ENCODE measurements at regions not wholly inside any gene's neighbourhood (a gene's known extent, or its start where the extent isn't known, plus 50 kb on each side); places are given as distances from the start of the nearest gene placed in this dataset.

GRCh38 chr16:87176735-87177134 is 140.5 kb downstream of the C16orf95 start:
- DNase-seq (ENCODE audit: low read depth) = no peak

- no peak for DNase-seq (ENCODE audit: low read depth)
Measured at GRCh38 chr16:87177673-87178072, 139.5 kb downstream of the C16orf95 start.

- peak; percentile 29 for DNase-seq (ENCODE audit: low read depth)
Measured at GRCh38 chr16:87178177-87178863, 138.9 kb downstream of the C16orf95 start.

GRCh38 chr16:87178977-87179376 is 138.2 kb downstream of the C16orf95 start:
- DNase-seq (ENCODE audit: low read depth) = no peak

- no peak for DNase-seq (ENCODE audit: low read depth)
Measured at GRCh38 chr16:87180069-87180468, 137.1 kb downstream of the C16orf95 start.

- DNase-seq (ENCODE audit: low read depth) = no peak
Measured at GRCh38 chr16:87182759-87183158, 134.4 kb downstream of the C16orf95 start.

- DNase-seq (ENCODE audit: low read depth) = no peak
Measured at GRCh38 chr16:87183647-87184046, 133.5 kb downstream of the C16orf95 start.

- DNase-seq (ENCODE audit: low read depth) = no peak
Measured at GRCh38 chr16:87185308-87185707, 131.9 kb downstream of the C16orf95 start.

- DNase-seq (ENCODE audit: low read depth) = no peak
Measured at GRCh38 chr16:87185983-87186382, 131.2 kb downstream of the C16orf95 start.

- no peak for DNase-seq (ENCODE audit: low read depth)
Measured at GRCh38 chr16:87186446-87186845, 130.7 kb downstream of the C16orf95 start.

GRCh38 chr16:87186876-87187533 is 130.2 kb downstream of the C16orf95 start:
- no peak for DNase-seq (ENCODE audit: low read depth)

GRCh38 chr16:87188104-87188503 is 129.1 kb downstream of the C16orf95 start:
- DNase-seq (ENCODE audit: low read depth) = no peak

- no peak for DNase-seq (ENCODE audit: low read depth)
Measured at GRCh38 chr16:87189426-87189825, 127.8 kb downstream of the C16orf95 start.

- no peak for DNase-seq (ENCODE audit: low read depth)
Measured at GRCh38 chr16:87190288-87191230, 126.6 kb downstream of the C16orf95 start.

- DNase-seq (ENCODE audit: low read depth) = no peak
Measured at GRCh38 chr16:87192452-87193073, 124.6 kb downstream of the C16orf95 start.

- DNase-seq (ENCODE audit: low read depth) = no peak
Measured at GRCh38 chr16:87194172-87194571, 123.0 kb downstream of the C16orf95 start.

GRCh38 chr16:87195161-87195560 is 122.0 kb downstream of the C16orf95 start:
- no peak for DNase-seq (ENCODE audit: low read depth)

- no peak for DNase-seq (ENCODE audit: low read depth)
Measured at GRCh38 chr16:87196231-87196630, 121.0 kb downstream of the C16orf95 start.

GRCh38 chr16:87196661-87197060 is 120.5 kb downstream of the C16orf95 start:
- DNase-seq (ENCODE audit: low read depth) = no peak

GRCh38 chr16:87198328-87198832 is 118.8 kb downstream of the C16orf95 start:
- DNase-seq (ENCODE audit: low read depth) = no peak

- DNase-seq (ENCODE audit: low read depth) = no peak
Measured at GRCh38 chr16:87198881-87199280, 118.3 kb downstream of the C16orf95 start.

- no peak for DNase-seq (ENCODE audit: low read depth)
Measured at GRCh38 chr16:87199379-87199778, 117.8 kb downstream of the C16orf95 start.
